NCI-H1417 (cell line): ENCODE measurements at regions not wholly inside any gene's neighbourhood (a gene's known extent, or its start where the extent isn't known, plus 50 kb on each side); places are given as distances from the start of the nearest gene placed in this dataset.

Experiments used
- DNase-seq, 3 experiments: peaks; one replicate each; lab custom pipeline; 2025; lab: John Stamatoyannopoulos, UW

GRCh38 chr12:58727521-58727920 is 192.8 kb downstream of the LRIG3 start:
- DNase-seq: no peak

GRCh38 chr12:58728397-58728796 is 191.9 kb downstream of the LRIG3 start:
- no peak for DNase-seq

DNA sequence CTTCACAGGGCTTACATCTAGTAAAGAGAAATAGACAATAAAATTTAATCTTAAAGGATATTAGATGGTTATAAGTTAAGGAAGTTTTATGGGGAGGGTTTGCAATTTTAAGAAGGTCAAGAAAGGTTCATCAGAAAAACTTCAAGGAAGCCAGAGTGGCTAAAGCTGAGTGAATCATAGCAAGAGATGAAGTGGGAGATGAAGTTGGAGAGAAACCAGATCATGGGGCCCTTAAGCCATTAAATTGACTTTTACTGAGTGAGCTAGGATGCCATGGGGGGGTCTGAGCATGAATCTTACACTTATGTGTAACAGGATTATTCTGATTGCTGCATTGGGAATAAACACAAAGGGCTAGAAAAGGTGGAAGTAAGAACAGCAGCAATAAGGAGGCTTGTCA is 189.2 kb downstream of the LRIG3 start:
- DNase-seq: no peak

GRCh38 chr12:58732894-58733293 is 187.4 kb downstream of the LRIG3 start:
- DNase-seq: no peak

- no peak for DNase-seq
Measured at GRCh38 chr12:58741226-58741625, 179.1 kb downstream of the LRIG3 start.

DNA sequence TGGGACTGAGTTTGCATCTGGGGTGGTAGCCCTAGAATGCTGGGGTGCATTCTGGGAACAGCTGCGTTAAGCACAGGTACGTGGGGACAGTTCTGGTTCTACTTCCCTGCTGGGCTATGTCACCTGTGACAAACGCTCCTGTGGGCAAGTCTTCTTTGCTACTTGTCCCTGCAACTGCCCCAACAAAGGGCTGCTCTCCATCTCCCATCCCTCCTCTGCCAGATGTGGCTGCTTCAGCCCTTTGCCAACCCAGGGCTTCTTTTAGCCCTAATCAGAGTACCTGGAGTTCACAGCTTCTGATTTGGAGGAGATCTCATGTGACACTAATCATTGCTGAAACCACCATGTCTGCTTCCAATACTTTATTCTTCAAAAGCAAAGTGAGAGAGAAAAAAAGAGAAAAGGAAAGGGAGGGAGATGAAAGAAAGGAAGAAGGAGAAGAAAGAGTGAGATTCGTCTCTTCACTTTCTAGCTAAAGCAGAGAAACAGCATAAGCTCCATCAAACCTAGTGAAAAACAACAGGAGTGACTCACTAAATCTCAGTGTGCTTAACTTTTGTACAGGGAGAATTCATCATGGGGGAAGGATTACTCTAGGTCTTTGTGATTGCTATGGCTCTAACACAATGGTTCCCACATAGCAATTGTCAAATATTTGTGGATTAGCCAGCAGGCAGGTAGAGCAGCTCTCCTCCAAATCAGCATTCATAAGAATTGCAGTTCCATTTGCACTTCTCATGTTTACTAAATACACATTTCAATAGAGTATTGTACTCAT is 174.8 kb downstream of the LRIG3 start:
- DNase-seq: no peak

DNA sequence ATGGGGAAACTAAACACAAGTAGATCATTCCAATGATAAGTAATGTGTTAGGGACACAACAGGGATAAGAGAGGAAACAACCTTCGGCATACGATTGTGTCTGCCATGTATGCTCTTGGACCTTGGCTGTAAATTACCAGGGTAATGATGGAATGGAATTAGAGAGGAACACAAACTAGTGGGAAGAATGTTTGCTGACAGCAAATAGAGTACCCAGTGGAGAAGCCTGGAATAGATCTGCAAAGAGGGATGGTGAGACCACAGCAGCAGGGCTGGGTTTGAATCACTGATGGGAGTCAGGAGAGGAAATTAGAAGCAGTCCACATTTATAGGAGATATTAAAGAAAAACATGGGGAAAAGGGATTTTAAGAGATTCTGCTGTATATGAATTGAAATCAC is 172.8 kb downstream of the LRIG3 start:
- DNase-seq: no peak

DNA sequence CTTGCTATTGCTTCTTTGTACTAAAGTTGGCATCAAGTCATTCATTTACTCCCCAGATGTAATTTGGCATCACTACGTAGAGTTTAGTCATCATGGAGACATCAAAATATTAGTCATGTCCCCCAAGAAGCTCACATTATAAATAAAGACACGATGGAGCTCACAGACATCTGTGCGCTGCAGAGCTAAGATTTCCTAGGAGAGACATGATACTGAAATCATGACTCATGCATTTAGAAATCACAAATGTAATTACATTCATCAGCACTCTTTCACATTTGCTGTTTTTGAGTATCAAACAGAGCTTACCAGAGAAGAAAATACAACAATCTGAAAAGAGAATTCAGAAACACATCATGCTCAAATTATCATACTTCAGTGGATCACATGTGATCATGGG is 169.8 kb downstream of the LRIG3 start:
- DNase-seq: no peak

DNA sequence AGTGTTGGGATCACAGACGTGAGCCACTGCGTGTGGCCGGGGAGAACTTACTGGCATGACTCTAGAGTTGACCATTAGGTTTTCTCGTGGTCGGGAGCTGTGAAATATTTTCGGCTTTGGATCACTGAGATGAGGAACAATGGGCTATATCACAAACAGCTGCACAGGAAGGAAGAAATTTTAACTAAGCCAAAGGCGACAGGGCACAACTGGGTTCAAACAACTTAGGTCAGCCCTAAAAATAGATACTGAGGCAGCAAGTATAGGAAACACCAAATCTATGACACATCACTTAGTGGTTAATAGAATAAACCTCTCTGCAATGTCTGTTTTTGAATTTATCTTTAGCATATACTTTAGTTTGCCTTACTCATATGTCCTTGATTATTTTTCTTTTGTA is 162.9 kb downstream of the LRIG3 start:
- no peak for DNase-seq

DNA sequence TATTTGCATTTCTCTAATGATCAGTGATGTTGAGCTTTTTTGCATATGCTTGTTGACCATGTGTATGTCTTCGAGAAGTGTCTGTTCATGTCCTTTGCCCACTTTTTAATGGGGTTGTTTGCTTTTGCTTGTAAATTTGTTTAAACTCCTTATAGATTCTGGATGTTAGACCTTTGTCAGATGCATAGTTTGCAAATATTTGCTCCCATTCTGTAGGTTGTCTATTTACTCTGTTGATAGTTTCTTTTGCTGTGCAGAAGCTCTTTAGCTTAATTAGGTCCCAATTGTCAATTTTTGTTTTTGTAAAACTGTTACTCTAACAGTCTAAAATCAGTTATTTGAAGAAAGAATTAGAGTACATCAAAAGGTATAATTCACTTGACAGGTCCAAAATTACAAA is 160.6 kb downstream of the LRIG3 start:
- peak in 1 of 3 experiments; percentile 26 for DNase-seq

DNA sequence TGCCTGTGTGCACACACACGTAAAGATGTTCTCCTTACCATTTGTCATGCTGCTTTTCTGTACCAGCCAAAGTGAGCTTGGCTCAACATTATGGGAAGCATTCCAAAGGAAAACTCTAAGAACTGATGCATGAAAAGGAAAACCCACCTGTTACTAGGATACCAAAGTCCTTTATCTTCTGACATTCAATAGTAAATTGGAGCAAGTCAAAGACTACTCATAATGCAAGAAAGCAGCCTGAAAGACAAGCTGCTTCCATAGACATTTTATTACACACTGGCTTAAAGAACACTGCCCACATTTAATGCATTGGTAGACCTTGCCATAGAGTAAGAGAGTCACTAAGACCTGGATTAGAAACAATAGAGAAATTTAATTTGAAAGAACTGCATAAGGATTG is 159.0 kb downstream of the LRIG3 start:
- peak in 1 of 3 experiments; percentile 24 for DNase-seq

DNA sequence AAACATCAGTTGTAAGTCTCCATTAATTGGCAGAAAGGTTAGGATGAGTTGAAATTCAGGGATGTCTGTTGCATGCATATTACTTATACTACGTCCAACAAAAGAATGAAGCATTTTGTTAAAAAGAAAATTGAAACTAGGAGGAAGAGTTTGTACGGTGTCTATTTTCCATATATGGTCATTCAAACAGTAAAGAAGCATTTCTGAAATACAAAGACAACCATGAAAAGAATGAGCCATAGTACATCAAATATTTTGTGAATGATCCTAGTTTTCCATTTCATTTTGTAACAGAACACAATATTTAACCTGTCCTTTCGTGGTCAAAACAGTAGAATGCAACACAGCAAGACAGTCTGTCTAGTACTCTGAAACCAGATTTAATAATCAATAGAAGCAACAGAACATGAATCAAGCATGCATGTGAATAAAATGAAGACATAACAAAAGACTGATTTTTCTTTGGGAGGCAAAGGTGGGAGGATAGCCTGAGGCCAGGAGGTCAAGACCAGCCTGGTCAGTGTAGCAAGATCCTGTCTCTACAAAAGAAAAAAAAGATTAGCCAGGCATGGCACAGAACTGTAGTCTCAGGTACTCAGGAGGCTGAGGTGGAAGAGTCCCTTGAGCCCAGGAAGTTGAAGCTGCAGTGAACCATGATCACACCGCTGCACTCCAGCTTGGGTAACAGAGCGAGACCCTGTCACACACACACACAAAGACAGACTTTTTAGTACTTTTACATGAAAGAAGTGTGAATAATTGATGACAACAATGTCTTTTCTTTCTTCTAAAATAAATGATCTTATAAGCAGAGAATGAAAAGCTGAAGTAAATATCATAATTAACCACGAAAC is 156.0 kb downstream of the LRIG3 start:
- peak in 2 of 3 experiments; percentile 20 to 36 for DNase-seq

DNA sequence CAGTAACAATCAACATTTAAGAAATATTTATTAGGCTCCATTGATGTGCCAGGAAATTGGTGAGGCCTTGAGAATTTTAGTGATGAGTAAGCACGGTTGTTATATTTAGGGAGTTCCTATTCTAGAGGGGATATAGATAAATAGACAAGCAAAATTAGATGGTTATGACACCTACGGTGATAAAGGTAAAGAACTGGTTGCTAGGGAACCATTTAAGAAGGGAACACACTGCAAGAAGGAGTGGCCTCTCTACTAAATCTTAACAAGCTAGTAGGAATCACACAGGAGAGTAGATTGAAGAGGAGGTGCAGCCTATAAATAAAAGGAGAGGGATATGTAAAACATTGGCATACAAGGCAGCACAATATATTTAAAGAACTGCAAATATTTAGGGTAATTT is 155.2 kb downstream of the LRIG3 start:
- peak; percentile 37 to 69 (median 46) for DNase-seq

DNA sequence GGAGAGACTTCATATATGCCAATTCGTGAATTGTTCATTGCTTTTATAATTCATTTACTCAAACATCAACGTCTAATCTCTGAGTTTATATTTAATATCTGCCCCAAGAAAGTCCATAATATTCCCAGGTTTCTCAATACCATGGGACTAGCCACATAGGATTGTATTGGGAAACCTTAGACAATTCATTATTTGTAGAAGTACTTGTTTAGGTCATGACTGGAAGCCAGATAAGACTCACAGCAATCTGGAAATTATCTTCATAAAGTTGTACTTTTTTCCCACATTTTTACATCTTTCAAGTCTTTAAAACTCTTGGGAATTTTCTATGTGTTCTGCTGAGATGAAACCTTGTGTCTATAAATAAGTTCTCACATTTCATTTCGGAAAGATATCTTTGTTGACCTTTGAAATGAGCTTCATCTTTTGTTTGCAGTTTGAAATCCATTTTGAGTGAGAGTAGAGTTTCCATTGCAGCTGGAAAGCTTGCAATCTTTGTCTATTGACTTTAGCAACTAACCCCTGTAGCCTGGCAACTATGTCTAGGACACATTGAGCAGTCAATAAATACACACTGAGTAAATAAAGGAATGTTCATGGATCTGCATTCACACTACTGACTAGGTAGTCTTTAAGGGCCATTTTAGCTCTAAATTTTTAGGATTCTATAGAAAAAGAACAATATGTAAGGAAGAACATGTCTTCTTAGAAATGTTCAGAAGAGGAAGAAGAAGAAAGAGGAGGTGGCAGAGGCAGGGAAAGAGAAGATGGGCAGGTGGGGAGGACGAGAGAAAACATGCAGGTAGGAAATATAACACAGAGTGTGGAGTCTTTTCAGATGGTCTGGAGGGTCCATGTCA is 154.4 kb downstream of the LRIG3 start:
- peak; percentile 70 to 91 (median 89) for DNase-seq

DNA sequence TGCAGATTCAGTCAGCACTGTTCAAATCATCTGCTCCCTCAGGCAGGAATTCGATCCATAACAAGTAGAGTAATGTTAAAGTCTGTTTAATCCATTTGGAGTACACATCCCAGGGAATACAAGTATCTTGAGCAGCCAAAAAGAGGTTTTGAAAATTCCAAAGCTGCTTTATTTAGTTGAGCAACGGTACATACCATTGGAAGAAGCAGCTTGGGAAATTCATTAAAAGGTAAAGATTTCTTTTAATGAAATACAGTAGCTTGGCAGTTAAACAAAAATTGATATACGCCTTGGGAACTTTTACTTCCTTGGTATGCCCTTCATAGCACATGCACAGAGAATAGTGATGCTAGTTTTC is 153.8 kb downstream of the LRIG3 start:
- DNase-seq: no peak

DNA sequence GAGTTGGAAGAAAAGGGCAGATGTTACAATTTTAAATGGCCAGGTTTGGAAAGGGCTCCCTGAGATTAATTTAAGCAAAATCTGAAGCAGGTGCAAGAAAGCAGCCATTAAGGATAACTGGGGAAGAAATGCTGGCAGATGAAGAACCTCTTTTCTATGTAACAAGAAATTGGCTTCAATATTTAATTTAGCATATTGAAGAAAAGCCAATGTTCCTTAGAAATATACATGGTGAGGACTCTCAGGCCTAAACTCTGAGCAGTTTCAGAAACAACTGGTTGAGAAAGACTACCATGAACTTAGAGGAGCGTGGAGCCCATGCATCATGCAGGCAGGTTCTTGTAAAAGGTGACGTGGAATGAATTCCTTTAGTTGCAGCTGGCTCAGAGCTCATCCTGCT is 152.8 kb downstream of the LRIG3 start:
- DNase-seq: no peak

- no peak for DNase-seq
Measured at GRCh38 chr12:58773986-58774385, 146.3 kb downstream of the LRIG3 start.

- DNase-seq: no peak
Measured at GRCh38 chr12:58774731-58775130, 145.6 kb downstream of the LRIG3 start.

DNA sequence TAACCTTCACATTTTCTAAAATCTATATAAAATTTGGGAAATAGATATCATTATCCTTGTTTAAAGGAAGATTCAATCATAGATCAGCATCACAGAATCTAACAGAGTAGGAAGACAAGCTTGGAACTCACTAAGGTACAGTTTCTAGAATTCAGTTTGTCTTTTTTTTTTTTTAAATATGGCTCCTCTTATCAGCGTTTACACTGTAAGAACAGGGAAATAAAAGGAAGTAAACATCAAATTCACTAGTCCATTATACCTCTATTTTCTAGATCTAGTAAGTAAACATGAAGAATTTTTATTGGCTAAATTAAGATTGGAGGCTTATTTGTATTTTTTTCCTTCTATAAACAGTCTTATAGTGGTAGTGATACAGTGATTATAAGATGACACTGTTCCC is 144.9 kb downstream of the LRIG3 start:
- DNase-seq: no peak

DNA sequence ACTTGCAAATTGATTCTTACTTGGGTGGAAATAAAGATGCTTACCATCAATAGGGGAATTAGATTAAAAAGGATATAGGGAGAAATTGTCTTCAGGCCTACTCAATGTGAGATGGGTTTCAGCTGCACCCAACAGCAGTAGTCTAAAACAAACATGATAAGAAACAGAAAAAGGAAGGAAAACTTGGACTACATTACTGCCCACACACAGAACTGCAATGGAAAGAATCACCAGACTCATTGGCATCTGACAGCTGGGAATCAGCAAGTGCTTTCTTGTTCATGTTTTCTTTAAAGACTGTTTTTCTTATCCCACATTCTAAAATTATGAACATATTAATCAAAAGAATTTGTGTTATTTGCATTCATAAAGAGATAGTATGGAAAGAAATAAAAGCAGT is 144.2 kb downstream of the LRIG3 start:
- no peak for DNase-seq

GRCh38 chr12:58777815-58778214 is 142.5 kb downstream of the LRIG3 start:
- DNase-seq: no peak

DNA sequence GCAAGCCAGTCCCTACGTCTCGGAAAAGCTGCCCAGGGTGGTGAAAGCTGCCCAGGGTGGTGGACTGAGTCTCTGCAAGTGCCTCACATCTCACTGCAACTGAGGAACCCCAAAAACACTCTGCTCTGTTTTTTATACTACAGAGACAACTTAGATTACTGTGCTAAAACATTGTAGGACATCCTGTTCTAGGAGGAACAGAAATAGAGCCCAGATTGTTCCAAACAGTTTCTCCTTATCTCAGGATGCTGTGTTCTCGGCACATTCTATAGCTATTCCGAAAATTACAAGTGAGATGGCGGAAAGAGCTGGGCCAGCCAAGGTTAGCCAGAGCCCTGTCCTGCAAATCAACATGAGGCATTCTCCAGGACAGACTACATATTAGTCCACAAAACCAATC is 138.7 kb downstream of the LRIG3 start:
- DNase-seq: no peak
